Mesendoderm (in vitro differentiated cells): ENCODE measurements at regions not wholly inside any gene's neighbourhood (a gene's known extent, or its start where the extent isn't known, plus 50 kb on each side); places are given as distances from the start of the nearest gene placed in this dataset.

Source experiments
- DNase-seq: peaks from one replicate; pipeline ENCODE4 v3.0.0; 2013
- H2AK5ac ChIP-seq: 2 replicates; pipeline ENCODE4 v1.6.1; 2013; ENCODE audit warnings: low read length, inconsistent platforms
- H2BK120ac ChIP-seq: 2 replicates; pipeline ENCODE4 v1.6.1; 2013; ENCODE audit warnings: low read depth, mild to moderate bottlenecking, low read length, moderate library complexity, mixed read lengths
- H2BK15ac ChIP-seq: replicated peaks from 2 replicates; pipeline ENCODE4 v1.6.1; 2013; ENCODE audit warnings: low read depth, mild to moderate bottlenecking, moderate library complexity
- H2BK5ac ChIP-seq: 2 replicates; pipeline ENCODE4 v1.6.1; 2013; ENCODE audit warnings: low read length, inconsistent platforms
- H3K18ac ChIP-seq: 2 replicates; pipeline ENCODE4 v1.6.1; 2013; ENCODE audit warnings: mild to moderate bottlenecking, low read length, mixed read lengths
- H3K23ac ChIP-seq: one replicate; pipeline ENCODE4 v1.6.1; 2013; ENCODE audit warnings: low read length
- H3K27ac ChIP-seq: 2 replicates; pipeline ENCODE4 v1.5.1; 2013; ENCODE audit warnings: low read depth, mild to moderate bottlenecking, inconsistent platforms, low read length, moderate library complexity
- H3K27me3 ChIP-seq: 2 replicates; pipeline ENCODE4 v1.6.1; 2013; ENCODE audit warnings: low read length, control low read depth, mild to moderate bottlenecking, inconsistent platforms; ENCODE audit not compliant: insufficient read depth, poor library complexity
- H3K36me3 ChIP-seq: 2 replicates; pipeline ENCODE4 v1.6.1; 2013; ENCODE audit warnings: low read length, inconsistent platforms; ENCODE audit not compliant: control insufficient read depth, insufficient read depth
- H3K4ac ChIP-seq: one replicate; pipeline ENCODE4 v1.6.1; 2013; ENCODE audit warnings: low read depth, mild to moderate bottlenecking, low read length, moderate library complexity
- H3K4me1 ChIP-seq: 2 replicates; pipeline ENCODE4 v1.6.1; 2013; ENCODE audit warnings: low read depth, low read length, inconsistent platforms; ENCODE audit not compliant: control insufficient read depth
- H3K4me2 ChIP-seq: 2 replicates; pipeline ENCODE4 v1.6.1; 2013; ENCODE audit warnings: low read length
- H3K4me3 ChIP-seq: 2 replicates; pipeline ENCODE4 v1.5.1; 2013; ENCODE audit warnings: mild to moderate bottlenecking, low read length
- H3K56ac ChIP-seq: one replicate; pipeline ENCODE4 v1.6.1; 2013; ENCODE audit warnings: low read length
- H3K79me1 ChIP-seq: 2 replicates; pipeline ENCODE4 v1.6.1; 2013; ENCODE audit warnings: low read length, inconsistent platforms
- H3K79me2 ChIP-seq: 2 replicates; pipeline ENCODE4 v1.6.1; 2013; ENCODE audit warnings: mild to moderate bottlenecking, low read length; ENCODE audit not compliant: control insufficient read depth, insufficient read depth
- H3K9ac ChIP-seq: 2 replicates; pipeline ENCODE4 v1.6.1; 2013; ENCODE audit warnings: low read length, inconsistent platforms
- H4K5ac ChIP-seq: one replicate; pipeline ENCODE4 v1.6.1; 2013; ENCODE audit warnings: low read length
- H4K8ac ChIP-seq: one replicate; pipeline ENCODE4 v1.6.1; 2013; ENCODE audit warnings: low read depth, mild to moderate bottlenecking, control low read depth, low read length, moderate library complexity
- WGBS: extraction: QIAGEN DNeasy Blood & Tissue Kit; methylation state at CpG from one replicate; pipeline ENCODE4 v1.1.7; 2013; ENCODE audit warnings: low lambda C conversion rate, missing lambda C conversion rate; ENCODE audit not compliant: insufficient coverage; ENCODE audit errors: extremely low coverage; 5-methylcytosine and 5-hydroxymethylcytosine counted together

- H3K79me1 ChIP-seq = no peaks in the 10 kb centered on the region
- H3K4me2 ChIP-seq = no peak overlapping the region
- H3K4me3 ChIP-seq = no peak overlapping the region
- WGBS = no CpG with 5 or more reads among the region's 3 CpGs
- no peak overlapping the region for H2BK120ac ChIP-seq
- H3K4ac ChIP-seq = no peak overlapping the region
- no peak for DNase-seq
- no peak overlapping the region for H3K56ac ChIP-seq
- no peak overlapping the region for H4K8ac ChIP-seq
- H3K18ac ChIP-seq = no peak overlapping the region
- H3K27me3 ChIP-seq = no peaks in the 10 kb centered on the region
- H4K5ac ChIP-seq = no peak overlapping the region
- no peak overlapping the region for H3K27ac ChIP-seq
- no peak overlapping the region for H2AK5ac ChIP-seq
- H3K4me1 ChIP-seq = no peaks in the 10 kb centered on the region
- no peak overlapping the region for H3K9ac ChIP-seq
- H3K36me3 ChIP-seq = no peaks in the 10 kb centered on the region
- no peak overlapping the region for H3K23ac ChIP-seq
- H2BK15ac ChIP-seq = no peak overlapping the region
- no peaks in the 10 kb centered on the region for H3K79me2 ChIP-seq
- H2BK5ac ChIP-seq = no peak overlapping the region
These were observed 135.0 kb upstream of the ZNF462 start for GRCh38 chr9:106727969-106728368.

- Histone ChIP-seq H3K36me3 (no peaks in the 10 kb centered on the region), H2AK5ac (no peak overlapping the region), H2BK5ac (no peak overlapping the region), H3K9ac (no peak overlapping the region), H3K23ac (no peak overlapping the region), H3K4me2 (no peak overlapping the region), H3K79me2 (no peaks in the 10 kb centered on the region), H3K79me1 (no peaks in the 10 kb centered on the region), H3K4me3 (no peak overlapping the region), H4K5ac (no peak overlapping the region), H4K8ac (no peak overlapping the region), H3K27ac (no peak overlapping the region), H3K18ac (no peak overlapping the region), H3K4me1 (no peaks in the 10 kb centered on the region), H2BK120ac (no peak overlapping the region), H3K27me3 (no peaks in the 10 kb centered on the region), H3K4ac (no peak overlapping the region), H3K56ac (no peak overlapping the region), H2BK15ac (no peak overlapping the region)
- DNase-seq = no peak
- WGBS = no CpG with 5 or more reads among the region's 7 CpGs
These were observed 134.1 kb upstream of the ZNF462 start for GRCh38 chr9:106728860-106729259.

GRCh38 chr9:106731910-106732309 is 131.1 kb upstream of the ZNF462 start:
- H3K27me3 ChIP-seq = no peaks in the 10 kb centered on the region

GRCh38 chr9:106733828-106734380 is 129.1 kb upstream of the ZNF462 start:
- no CpG with 5 or more reads among the region's 3 CpGs for WGBS
- H3K4me1 ChIP-seq = no peaks in the 10 kb centered on the region
- no peak overlapping the region for H2AK5ac ChIP-seq
- H2BK15ac ChIP-seq = no peak overlapping the region
- no peak overlapping the region for H3K4ac ChIP-seq
- no peak overlapping the region for H3K4me3 ChIP-seq
- H2BK120ac ChIP-seq = no peak overlapping the region
- no peaks in the 10 kb centered on the region for H3K27me3 ChIP-seq
- no peak overlapping the region for H3K4me2 ChIP-seq
- H3K36me3 ChIP-seq = no peaks in the 10 kb centered on the region
- no peak overlapping the region for H3K56ac ChIP-seq
- DNase-seq = no peak
- no peak overlapping the region for H4K5ac ChIP-seq
- no peak overlapping the region for H3K9ac ChIP-seq
- H3K79me2 ChIP-seq = no peaks in the 10 kb centered on the region
- no peak overlapping the region for H3K27ac ChIP-seq
- no peaks in the 10 kb centered on the region for H3K79me1 ChIP-seq
- no peak overlapping the region for H2BK5ac ChIP-seq
- H3K18ac ChIP-seq = no peak overlapping the region
- no peak overlapping the region for H4K8ac ChIP-seq
- no peak overlapping the region for H3K23ac ChIP-seq

More at GRCh38 chr9:106731910-106732309, 131.1 kb upstream of the ZNF462 start:
- no peaks in the 10 kb centered on the region for H3K4me1 ChIP-seq
- no peak overlapping the region for H2BK120ac ChIP-seq
- H2BK15ac ChIP-seq = no peak overlapping the region
- DNase-seq = no peak
- H3K79me1 ChIP-seq = no peaks in the 10 kb centered on the region
- no peak overlapping the region for H3K27ac ChIP-seq
- H3K4ac ChIP-seq = no peak overlapping the region
- H3K23ac ChIP-seq = no peak overlapping the region
- H3K4me2 ChIP-seq = no peak overlapping the region
- H4K8ac ChIP-seq = no peak overlapping the region
- no peak overlapping the region for H4K5ac ChIP-seq
- H2AK5ac ChIP-seq = no peak overlapping the region
- no peak overlapping the region for H3K18ac ChIP-seq
- no peak overlapping the region for H3K9ac ChIP-seq
- H3K79me2 ChIP-seq = no peaks in the 10 kb centered on the region
- no peak overlapping the region for H2BK5ac ChIP-seq
- no CpG with 5 or more reads among the region's 1 CpG for WGBS
- no peak overlapping the region for H3K4me3 ChIP-seq
- H3K56ac ChIP-seq = no peak overlapping the region
- no peaks in the 10 kb centered on the region for H3K36me3 ChIP-seq

GRCh38 chr9:106737516-106737915 is 125.5 kb upstream of the ZNF462 start:
- H3K36me3 ChIP-seq = no peaks in the 10 kb centered on the region
- no peak overlapping the region for H2AK5ac ChIP-seq
- H3K18ac ChIP-seq = no peak overlapping the region
- no CpG with 5 or more reads among the region's 3 CpGs for WGBS
- H3K4me1 ChIP-seq = no peaks in the 10 kb centered on the region
- no peak overlapping the region for H3K27ac ChIP-seq
- H3K56ac ChIP-seq = no peak overlapping the region
- no peak overlapping the region for H2BK15ac ChIP-seq
- no peak overlapping the region for H4K5ac ChIP-seq
- no peak for DNase-seq
- no peak overlapping the region for H3K4ac ChIP-seq
- no peak overlapping the region for H2BK5ac ChIP-seq
- H3K27me3 ChIP-seq = no peaks in the 10 kb centered on the region
- no peak overlapping the region for H4K8ac ChIP-seq
- H2BK120ac ChIP-seq = no peak overlapping the region
- H3K4me3 ChIP-seq = no peak overlapping the region
- no peak overlapping the region for H3K4me2 ChIP-seq
- H3K23ac ChIP-seq = no peak overlapping the region
- no peaks in the 10 kb centered on the region for H3K79me2 ChIP-seq
- H3K79me1 ChIP-seq = no peaks in the 10 kb centered on the region
- H3K9ac ChIP-seq = no peak overlapping the region

GRCh38 chr9:106738109-106738508 is 124.9 kb upstream of the ZNF462 start:
- WGBS = no CpG with 5 or more reads among the region's 1 CpG
- Histone ChIP-seq H4K8ac (no peak overlapping the region), H3K4ac (no peak overlapping the region), H3K9ac (no peak overlapping the region), H3K27ac (no peak overlapping the region), H3K4me1 (no peaks in the 10 kb centered on the region), H3K4me3 (no peak overlapping the region), H2BK5ac (no peak overlapping the region), H3K18ac (no peak overlapping the region), H3K4me2 (no peak overlapping the region), H2BK120ac (no peak overlapping the region), H3K79me2 (no peaks in the 10 kb centered on the region), H3K79me1 (no peaks in the 10 kb centered on the region), H3K56ac (no peak overlapping the region), H3K27me3 (no peaks in the 10 kb centered on the region), H2BK15ac (no peak overlapping the region), H3K23ac (no peak overlapping the region), H3K36me3 (no peaks in the 10 kb centered on the region), H4K5ac (no peak overlapping the region), H2AK5ac (no peak overlapping the region)
- DNase-seq = no peak
